ENCODE measurements at regions not wholly inside any gene's neighbourhood (a gene's known extent, or its start where the extent isn't known, plus 50 kb on each side); places are given as distances from the start of the nearest gene placed in this dataset.
A peak's percentile ranks its signal among the peaks of the same experiment; 100 is the strongest.

GRCh38 chr9:92185681-92186080, 70.5 kb upstream of the SPTLC1 start:
- DNase-seq (ENCODE audit: low spot score), result no peak

- no peak for DNase-seq (ENCODE audit: low spot score)
Observed at GRCh38 chr9:92185096-92185495, 69.9 kb upstream of the SPTLC1 start.

- no peak for DNase-seq (ENCODE audit: low spot score)
Observed at GRCh38 chr9:92184041-92184564, 68.9 kb upstream of the SPTLC1 start.

GRCh38 chr9:92183449-92183848, 68.2 kb upstream of the SPTLC1 start:
- DNase-seq (ENCODE audit: low spot score), result no peak

GRCh38 chr9:92181296-92181695, 66.1 kb upstream of the SPTLC1 start:
- no peak for DNase-seq (ENCODE audit: low spot score)

- DNase-seq (ENCODE audit: low spot score), result no peak
Observed at GRCh38 chr9:92180669-92181181, 65.5 kb upstream of the SPTLC1 start.

- DNase-seq (ENCODE audit: low spot score), result no peak
Observed at GRCh38 chr9:92180002-92180400, 64.8 kb upstream of the SPTLC1 start.

- DNase-seq (ENCODE audit: low spot score), result no peak
Observed at GRCh38 chr9:92179286-92180001, 64.2 kb upstream of the SPTLC1 start.

GRCh38 chr9:92177591-92177990, 62.4 kb upstream of the SPTLC1 start:
- DNase-seq (ENCODE audit: low spot score), result no peak

- no peak for DNase-seq (ENCODE audit: low spot score)
Observed at GRCh38 chr9:92176800-92177185, 61.6 kb upstream of the SPTLC1 start.

- peak; percentile 42 for DNase-seq (ENCODE audit: low spot score)
Observed at GRCh38 chr9:92176068-92176799, 61.0 kb upstream of the SPTLC1 start.

- DNase-seq (ENCODE audit: low spot score), result no peak
Observed at GRCh38 chr9:92175441-92175840, 60.2 kb upstream of the SPTLC1 start.

- no peak for DNase-seq (ENCODE audit: low spot score)
Observed at GRCh38 chr9:92173318-92173717, 58.1 kb upstream of the SPTLC1 start.

GRCh38 chr9:92171822-92172221, 56.6 kb upstream of the SPTLC1 start:
- DNase-seq (ENCODE audit: low spot score), result no peak

- no peak for DNase-seq (ENCODE audit: low spot score)
Observed at GRCh38 chr9:92171281-92171680, 56.1 kb upstream of the SPTLC1 start.

- DNase-seq (ENCODE audit: low spot score), result no peak
Observed at GRCh38 chr9:92170848-92171247, 55.6 kb upstream of the SPTLC1 start.

- no peak for DNase-seq (ENCODE audit: low spot score)
Observed at GRCh38 chr9:92165484-92165883, 50.3 kb upstream of the SPTLC1 start.
